DMS53 (cell line): ENCODE measurements at regions not wholly inside any gene's neighbourhood (a gene's known extent, or its start where the extent isn't known, plus 50 kb on each side); places are given as distances from the start of the nearest gene placed in this dataset.

ENCODE experiments used
- DNase-seq: peaks from one replicate; lab custom pipeline; 2025; lab: John Stamatoyannopoulos, UW

DNA sequence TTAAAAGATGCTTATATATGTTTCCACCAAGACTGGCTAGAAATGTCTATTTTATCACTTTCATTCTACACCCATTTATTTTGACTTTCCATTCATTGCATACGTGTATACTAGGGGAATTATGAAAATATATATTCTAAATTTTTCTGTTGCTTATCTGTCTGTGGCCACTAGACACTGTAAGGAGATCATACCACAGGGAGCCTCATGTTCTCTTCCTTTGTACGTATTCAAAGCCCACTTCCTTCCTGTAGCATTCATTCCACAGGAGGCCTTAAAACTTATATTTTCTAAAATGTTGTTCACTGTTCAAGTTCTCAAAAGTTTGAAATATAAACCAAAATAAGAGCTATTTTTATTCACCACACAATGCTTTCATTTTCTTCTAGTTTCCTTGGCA, 1848.9 kb upstream of the TENM3 start:
- no peak for DNase-seq

DNA sequence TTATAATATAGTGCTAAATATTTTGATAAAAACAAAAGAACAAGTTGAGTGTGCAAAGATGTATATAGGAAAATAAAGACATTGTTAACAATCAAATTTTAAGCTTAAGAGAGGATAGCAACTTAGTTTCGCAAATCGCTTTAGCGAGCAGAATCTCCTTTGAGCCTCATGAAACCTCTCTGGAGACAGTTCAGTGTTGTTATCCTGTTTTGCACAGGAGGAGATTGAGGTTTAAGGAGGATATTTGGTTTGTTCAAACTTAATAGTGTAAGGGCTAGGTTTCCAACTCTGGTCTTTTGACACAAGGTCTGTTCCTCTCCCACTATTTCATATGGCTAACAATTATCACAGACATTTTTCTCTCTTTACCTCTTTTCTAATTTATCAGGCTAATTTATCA, 1848.5 kb upstream of the TENM3 start:
- no peak for DNase-seq

DNA sequence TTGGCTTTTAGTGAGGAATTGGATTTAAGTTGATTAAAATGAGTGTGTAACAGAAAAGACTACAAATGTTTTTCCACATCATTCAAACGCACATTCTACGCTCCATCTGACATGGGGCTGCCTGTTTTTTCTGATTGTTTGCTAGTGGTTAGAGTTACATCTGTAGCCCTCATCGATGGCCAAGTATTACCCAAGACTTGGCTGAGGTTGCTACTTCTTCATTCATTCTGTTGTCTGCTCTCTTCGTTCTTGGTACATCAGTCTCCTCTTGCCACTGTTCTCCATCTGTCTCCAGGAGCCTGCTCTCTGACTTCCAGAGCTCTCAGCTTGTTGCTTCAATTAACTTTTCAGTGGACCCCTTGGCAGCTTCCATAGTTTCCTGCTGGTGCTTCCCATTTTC, 1844.6 kb upstream of the TENM3 start:
- DNase-seq, result no peak

DNA sequence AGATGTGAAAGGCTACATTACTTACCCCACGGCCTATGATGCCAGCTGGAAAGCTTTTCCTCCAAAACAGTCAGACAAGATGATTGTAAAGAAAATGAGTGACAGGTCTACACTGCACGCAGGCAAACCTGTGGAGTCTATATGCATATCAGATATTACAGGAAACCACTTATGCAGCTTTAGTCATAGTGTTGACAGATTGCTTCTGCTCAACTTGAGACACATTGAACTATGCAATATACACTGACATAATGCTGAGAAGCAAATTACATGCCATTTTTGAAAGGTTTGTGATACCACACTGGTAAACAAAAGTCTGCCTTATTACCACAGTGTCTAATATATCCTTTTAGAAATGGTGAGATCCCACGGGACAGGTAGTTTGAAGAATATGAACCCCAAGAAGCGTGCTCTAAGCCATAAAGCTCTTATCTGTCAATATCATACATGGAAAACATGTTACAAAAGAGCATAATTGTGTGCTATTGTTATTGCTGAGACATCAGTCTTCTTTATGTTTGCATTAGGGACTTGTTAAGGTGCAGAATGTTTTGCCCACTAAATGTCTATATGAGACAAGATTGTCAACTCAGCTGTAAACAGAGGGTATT, 1835.8 kb upstream of the TENM3 start:
- no peak for DNase-seq

DNA sequence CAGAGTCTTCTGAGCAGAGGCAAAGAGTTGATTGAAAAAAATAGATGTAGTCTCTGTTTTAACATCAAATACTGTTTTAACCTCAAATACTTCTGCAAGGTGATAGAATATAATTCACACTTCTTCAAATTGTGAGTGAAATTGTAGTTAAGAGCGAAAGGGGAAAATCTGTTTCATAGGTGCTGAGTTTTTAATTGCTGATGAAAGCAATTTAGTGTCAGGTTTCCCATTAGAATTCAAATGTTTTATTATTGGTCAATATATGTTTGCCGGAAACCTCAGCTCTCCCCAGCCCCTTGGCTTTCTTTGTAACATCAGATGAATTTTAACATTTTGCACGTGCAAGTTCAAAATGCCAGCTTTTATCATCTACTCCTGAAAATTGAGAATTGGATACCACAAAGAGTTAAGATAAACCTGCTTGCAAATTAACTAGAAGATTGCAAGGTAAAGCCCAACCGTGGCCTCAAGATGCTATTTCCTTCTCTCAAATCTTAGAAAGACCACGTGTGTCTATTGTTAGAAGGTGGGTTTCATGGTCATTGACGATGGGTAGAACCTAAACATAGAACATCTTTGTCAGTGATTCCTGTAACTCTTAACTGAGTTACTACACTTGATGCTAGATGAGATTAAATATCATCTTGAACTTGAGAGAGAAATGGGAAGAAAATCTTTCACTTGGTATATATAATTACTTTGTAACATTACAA, 1824.2 kb upstream of the TENM3 start:
- no peak for DNase-seq

DNA sequence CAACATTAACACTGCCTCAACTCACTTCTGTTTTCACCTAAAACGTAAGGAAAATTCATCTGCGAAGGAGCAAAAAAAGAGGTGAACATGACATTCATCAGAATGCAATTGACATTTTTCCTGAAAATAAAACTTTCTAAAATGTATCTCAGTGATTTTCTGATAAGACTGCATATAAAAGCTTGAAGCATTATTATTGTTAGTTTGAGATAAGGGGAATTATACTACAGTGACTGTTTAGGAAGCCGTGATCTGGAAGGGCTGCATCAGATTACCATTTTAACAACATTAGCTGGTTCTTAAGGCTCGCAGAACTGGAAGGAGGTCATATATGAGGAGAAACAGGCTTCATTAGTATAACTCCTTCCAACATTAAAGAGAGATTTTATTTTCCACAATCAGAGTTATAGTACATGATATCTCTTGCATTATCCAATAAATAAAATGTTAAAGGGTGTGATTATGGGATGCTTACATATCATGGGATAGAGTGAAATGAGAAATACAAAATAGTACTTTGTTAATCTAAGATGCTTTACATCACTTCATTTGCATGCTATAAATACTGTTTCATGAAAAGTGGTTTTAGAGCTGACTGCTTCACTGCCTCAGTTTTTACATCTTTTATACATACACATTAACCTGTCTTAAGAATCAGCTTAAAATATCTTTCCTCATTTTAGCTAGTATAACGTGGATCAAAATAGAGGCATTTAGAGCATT, 1820.1 kb upstream of the TENM3 start:
- no peak for DNase-seq

DNA sequence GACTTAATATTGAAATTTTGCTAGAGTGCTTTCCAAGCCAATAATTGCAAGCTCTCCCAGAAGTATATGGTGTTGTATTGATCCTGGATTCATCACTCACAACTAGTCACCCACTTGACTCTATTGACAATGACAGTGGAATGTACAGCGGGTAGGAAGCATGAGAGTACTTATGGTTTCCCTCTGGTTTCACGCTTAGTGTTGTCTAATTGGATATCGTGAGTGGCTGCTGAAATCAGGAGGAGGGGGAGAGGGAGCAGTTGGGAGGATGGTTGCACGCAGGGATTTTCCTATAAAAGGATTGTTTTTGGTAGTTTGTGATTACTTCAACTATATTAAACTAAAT, 1819.5 kb upstream of the TENM3 start:
- no peak for DNase-seq

DNA sequence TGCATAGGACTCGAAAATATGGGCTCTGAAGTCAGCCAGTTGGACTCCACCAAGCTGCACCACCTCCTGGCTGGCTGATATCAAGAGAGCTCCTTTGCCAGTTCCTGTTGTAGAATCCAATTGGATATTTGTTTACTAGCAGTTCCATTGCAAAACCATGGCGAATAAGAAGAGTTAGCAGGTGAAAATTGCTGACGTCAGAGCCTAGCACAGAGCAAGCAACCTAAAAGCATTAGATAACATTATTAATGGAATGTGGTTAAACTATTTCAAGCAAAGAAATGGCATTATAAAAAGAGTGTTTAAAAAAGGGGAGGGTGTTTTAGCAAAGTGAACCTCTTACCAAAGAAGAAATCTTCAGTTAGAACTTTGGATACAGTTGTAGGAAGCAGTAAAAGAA, 1816.3 kb upstream of the TENM3 start:
- no peak for DNase-seq

DNA sequence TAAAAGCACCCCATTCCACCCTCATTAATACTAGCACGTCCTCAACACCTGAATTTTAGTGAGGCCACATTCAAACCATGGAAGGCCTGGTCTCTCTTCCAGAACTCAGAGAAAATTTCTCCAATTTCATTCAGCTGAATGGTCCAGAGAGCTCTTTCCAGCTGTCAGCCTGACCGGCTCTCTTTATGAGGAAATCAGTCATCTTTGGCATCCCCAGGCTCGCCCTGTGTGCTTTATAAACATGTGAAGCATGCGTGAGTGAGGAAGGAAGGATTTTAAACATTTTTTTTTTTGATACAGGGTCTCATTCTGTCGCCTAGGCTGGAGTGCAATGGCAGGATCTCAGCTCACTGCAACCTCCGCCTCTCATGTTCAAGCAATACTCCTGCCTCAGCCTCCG, 1812.9 kb upstream of the TENM3 start:
- no peak for DNase-seq

DNA sequence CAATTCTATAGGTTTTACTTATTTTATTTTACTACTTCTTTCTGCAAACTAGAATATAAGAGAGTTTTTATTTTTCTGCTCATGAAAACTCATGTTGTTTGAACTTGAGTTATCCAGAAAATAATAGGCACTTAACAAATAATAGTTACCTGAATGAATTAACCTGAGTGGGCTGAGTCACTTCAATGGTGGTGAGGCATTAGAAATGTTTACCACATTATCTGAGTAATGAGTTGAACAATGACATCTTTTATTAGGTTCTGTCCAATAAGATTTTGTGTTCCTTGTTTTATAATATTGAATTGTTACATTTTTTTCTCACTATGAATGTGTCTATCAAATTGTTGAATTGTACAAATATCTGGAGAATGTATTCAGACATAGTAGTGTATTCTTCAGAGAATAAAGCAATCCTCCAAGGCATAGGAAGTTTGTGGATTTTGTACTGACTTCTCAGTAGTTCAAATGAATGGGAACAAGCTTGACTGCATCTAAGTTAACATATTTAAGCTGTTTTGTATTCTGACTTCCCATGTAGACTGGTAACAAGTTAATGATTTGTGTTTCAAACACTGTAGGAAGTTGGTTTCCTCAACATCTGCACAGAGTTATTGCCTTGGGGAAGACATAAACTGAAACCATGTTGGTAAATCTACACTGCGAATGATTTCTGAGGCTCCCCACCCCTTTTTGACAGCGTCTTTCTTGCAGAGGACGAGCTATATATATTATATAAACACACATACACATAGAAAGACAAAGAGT, 1808.9 kb upstream of the TENM3 start:
- no peak for DNase-seq

DNA sequence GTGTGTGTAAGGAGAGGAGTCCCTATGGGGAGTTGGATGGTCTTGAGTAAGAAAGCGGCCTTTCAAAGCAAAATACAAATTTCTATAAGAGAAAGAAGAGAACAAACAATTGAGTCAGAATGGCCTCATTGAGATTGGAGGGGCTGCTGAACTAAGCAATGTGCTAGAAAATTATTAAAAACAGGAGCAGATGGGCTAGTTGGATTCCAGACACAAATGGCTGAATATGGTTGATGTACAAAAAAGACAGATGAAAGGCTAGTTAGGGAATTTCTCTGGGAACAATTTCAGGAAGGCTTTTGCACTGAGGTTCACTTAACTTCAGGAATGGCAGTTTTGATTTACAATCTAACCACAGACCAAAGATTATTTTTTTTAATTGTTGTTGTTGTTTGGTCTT, 1806.8 kb upstream of the TENM3 start:
- no peak for DNase-seq

DNA sequence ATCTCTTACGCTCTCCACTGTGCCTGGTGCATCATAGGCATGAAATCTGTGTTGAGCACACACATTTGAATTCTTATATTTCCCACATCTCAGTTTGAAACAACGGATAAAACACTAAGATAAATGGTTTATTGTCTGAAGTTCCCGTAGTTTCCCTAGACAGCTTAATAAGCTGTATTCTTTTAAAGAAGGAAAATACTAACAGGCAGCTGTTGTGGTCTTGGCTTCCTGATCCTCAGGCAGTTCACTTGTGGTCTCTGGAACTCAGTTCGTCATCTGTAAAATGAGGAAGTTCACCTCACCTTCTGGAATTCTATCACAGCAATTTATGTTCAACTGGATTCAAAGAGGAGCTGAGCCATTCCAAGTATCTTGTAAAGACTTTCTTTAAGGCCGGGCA, 1805.6 kb upstream of the TENM3 start:
- DNase-seq, result no peak

DNA sequence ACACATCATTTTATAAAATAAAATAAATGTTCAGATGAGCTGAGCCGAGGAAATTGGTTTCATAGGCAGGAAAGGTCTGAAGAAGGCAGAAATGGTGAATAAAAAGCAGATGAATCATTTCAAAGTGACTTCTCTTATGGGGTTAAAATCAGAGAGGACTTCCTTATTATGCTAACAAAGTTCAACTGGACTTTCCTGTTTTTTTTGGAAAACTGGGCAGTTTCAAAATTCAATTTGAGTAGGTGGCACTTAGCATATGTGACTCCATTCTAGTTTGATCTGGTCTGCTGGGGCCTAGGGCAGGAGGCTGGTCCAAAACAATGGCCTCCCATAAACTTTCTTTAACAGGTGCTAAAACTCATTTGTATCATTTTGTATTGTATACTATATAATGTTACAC, 1794.9 kb upstream of the TENM3 start:
- DNase-seq, result no peak

DNA sequence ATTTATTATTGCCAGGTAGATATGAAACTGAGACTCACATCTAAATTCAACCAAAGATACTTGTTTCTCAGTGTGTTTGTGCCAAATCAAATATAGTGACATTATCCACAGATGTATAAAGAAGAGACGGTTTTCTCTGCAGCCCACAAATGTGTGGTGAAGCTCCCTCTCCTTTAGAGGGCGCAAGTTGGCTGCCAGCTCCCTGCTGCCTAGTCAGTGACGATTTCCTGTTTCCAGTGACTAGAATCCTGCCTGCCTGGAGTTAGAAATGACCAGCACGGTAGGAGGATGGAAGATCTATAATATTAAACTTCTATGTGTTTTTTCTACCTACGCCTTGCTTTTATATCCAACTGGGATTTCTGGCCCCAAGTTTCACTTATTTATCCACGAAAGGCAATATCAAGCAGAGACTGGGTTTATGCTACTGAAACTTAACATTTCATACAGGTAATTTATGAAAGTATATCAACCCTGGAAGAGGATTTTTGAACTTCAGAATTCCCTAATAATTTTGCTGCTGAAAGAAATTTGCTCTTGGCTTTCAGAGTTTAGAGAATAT, 1793.7 kb upstream of the TENM3 start:
- DNase-seq, result peak; percentile 62

DNA sequence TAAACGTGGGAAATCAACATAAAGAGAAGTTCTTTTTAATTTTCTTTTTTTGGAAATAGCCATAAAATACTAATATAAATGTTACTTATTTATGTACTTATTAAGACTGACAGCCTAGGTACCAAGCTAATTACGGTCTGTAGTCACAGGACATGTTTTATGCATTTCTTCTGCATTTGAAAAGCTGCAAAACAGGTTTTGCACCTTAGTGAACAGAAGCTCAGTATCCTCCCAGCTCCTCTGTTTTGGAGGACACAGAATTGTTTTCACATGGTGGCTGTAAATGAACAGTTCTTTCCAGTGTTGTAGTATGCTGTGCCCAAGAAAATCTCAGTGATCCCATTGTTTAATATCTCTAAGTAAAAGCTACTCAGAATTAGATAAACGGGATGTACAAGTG, 1788.0 kb upstream of the TENM3 start:
- DNase-seq, result peak; percentile 40

DNA sequence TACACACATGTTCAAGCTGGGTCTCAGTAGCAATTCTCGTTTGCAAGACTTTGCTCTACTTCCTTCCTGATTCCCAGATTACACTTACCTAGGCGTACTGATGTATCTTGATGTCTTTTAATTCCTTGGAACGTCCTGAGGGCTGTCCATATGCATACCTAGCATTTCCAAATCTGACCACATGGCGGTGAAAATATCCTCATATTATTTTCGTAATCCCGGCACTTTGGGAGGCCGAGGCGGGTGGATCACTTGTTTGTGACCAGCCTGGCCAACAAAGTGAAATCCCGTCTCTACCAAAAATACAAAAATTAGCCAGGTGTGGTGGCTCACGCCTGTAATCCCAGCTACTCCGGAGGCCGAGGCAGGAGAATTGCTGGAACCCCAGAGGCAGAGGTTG, 1786.3 kb upstream of the TENM3 start:
- DNase-seq, result peak; percentile 7

DNA sequence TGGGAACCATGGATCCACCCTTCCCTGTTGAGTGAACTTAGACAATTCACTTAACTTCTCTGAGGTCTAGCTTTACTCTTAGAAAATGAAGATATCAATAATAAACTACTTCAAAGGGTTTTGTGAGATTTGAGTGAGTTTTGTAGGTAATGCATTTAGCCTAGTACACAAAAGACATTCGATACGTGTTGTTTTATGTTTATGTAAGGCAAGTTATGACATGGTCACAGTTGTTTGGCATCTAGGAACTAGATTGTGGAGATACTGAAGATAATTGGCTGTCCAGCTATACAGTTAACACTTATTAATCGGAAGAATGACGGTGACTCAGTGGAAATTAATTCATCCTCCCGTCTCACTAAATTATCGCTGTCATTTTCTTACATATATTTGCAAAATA, 1781.1 kb upstream of the TENM3 start:
- no peak for DNase-seq

DNA sequence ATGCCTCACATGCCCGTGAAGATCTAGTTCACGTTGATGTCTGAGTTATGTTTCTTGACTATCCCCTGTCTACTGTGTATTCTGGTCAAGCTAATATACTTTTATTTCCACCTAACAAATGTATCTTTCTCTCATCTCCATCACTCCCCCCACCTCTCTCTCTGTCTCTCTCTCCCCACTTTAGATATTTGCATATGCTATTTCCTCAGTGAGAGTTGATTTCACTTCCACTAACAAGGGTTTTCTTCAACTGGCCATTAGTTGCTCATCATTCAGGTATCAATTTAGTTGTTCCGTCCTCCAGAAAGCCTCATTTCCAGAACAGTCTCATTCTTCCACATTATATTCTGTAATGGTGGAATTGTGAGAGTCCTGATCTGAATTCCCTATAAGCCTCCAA, 1777.8 kb upstream of the TENM3 start:
- DNase-seq, result no peak

DNA sequence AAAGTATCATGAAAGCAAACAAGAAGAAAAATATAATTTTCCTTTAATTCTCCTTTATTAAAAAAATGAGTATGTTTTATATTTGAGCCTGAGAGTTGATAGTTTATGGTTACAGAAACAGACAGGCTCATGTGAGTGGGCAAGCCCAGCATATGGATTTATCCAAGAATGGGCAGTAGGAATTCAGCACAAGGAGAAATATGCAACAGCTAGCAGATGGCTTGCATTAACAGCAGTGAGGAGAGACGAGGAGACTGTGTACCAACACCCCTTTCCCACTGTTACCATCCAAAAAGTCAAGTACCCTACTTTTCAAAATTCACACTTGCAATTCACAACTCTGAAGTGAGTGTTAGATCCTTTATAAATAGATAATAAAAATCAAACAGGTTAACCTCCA, 1760.2 kb upstream of the TENM3 start:
- DNase-seq, result no peak

DNA sequence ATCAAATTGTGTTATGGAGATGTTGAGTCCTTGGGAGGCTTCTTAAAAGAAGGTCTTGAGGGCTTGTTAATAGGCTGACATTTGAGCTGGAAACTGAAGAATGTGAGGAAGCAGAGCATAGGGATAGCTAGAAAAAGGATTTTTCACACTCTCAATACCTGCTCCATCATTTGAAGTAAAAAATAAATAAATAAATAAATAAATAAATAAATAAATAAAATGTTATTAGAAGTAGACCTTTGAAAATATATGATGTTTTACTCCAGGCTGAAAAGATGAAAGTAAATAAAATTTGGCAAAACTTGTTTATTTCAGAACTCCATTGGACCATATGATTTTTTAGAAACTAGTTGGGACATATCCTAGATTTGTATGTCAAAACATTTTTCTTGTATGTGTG, 1757.8 kb upstream of the TENM3 start:
- DNase-seq, result no peak

DNA sequence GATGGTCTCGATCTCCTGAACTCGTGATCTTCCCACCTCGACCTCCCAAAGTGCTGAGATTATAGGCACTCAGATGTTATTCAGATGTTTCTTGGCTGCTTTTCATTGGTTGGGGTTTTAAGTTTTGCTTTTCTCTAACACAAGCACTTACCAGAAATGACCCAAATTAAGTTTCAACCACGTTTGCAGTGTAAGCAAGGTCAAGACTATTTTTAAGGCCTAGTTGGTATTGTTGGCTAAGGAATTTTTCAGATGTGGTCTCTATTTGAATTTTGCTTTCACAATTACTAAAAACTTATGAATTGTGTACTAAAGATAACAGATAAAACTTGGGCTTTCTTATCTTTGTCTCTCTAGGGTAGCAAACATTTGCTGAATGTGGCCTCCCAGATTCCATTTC, 1756.9 kb upstream of the TENM3 start:
- DNase-seq, result no peak

DNA sequence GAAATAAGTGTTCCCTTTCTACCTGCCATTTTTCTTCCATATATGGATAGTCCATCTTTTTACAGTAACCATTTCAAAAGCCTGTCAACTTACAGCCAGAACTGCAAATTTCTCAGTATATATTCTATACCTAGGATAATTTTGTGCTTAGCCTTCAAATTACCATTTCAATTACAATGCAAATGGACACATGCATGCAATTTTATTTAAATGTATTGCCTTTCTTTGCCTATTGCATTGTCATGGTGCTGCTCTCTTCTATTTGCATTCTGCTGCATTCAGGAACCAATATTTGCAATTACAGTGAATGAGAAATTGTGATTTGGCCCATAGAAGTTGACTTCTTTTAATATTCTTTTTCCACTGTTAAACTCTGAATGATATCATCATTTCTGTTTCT, 1753.4 kb upstream of the TENM3 start:
- no peak for DNase-seq

DNA sequence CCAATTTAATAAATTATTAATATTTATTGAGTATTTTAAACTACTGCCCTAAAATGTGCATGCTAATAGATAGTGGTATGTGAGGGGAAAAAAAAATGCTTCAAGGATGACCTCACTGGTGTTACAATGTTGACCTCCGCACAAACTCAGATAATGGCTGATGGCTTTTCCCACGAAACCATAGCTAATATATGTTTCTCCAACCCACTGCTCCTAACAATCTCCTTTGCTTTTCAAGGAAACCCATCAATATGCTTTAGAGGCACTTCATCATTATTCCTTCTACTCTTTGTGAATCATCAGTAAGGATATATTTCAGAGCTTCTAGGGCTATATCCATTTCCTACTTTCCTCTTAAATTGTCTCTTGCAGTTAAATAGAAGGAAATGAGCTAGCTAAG, 1752.0 kb upstream of the TENM3 start:
- no peak for DNase-seq
